Adipocyte (in vitro differentiated cells): ENCODE measurements at regions not wholly inside any gene's neighbourhood (a gene's known extent, or its start where the extent isn't known, plus 50 kb on each side); places are given as distances from the start of the nearest gene placed in this dataset.

Experiments
- DNase-seq: peaks from one replicate; pipeline ENCODE4 v3.0.0-alpha.2; 2015; ENCODE audit warnings: low read depth
- H3K27me3 ChIP-seq: replicated peaks from 2 replicates; pipeline ENCODE4 v1.7.0; 2013; ENCODE audit warnings: mild to moderate bottlenecking, low read length, moderate library complexity; ENCODE audit not compliant: control insufficient read depth, insufficient read depth
- H3K36me3 ChIP-seq: 2 replicates; pipeline ENCODE4 v1.7.0; 2013; ENCODE audit warnings: low read length, mild to moderate bottlenecking, moderate library complexity; ENCODE audit not compliant: control insufficient read depth, insufficient read depth, severe bottlenecking
- H3K4me1 ChIP-seq: 2 replicates; pipeline ENCODE4 v1.7.0; 2013; ENCODE audit warnings: mild to moderate bottlenecking, low read length, moderate library complexity; ENCODE audit not compliant: control insufficient read depth, insufficient read depth
- H3K4me3 ChIP-seq: 2 replicates; pipeline ENCODE4 v1.7.0; 2013; ENCODE audit warnings: mild to moderate bottlenecking, low read length, moderate library complexity
- H3K9ac ChIP-seq: 2 replicates; pipeline ENCODE4 v1.7.0; 2013; ENCODE audit warnings: mild to moderate bottlenecking, low read length, moderate library complexity
- H3K9me3 ChIP-seq: 2 replicates; pipeline ENCODE4 v1.7.0; 2013; ENCODE audit warnings: mild to moderate bottlenecking, low read length, moderate library complexity; ENCODE audit not compliant: control insufficient read depth

GRCh38 chr3:176932433-176932832 is 264.8 kb downstream of the TBL1XR1 start:
- H3K9me3 ChIP-seq = no peaks in the 10 kb centered on the region

GRCh38 chr3:176931991-176932390 is 265.3 kb downstream of the TBL1XR1 start:
- Histone ChIP-seq H3K4me1 (no peaks in the 10 kb centered on the region), H3K4me3 (no peak overlapping the region), H3K27me3 (no peaks in the 10 kb centered on the region), H3K9ac (no peak overlapping the region), H3K9me3 (no peaks in the 10 kb centered on the region), H3K36me3 (no peaks in the 10 kb centered on the region)
- DNase-seq = no peak

More at GRCh38 chr3:176932433-176932832, 264.8 kb downstream of the TBL1XR1 start:
- Histone ChIP-seq H3K27me3 (no peaks in the 10 kb centered on the region), H3K36me3 (no peaks in the 10 kb centered on the region), H3K4me3 (no peak overlapping the region), H3K4me1 (no peaks in the 10 kb centered on the region), H3K9ac (no peak overlapping the region)
- DNase-seq = no peak

DNA sequence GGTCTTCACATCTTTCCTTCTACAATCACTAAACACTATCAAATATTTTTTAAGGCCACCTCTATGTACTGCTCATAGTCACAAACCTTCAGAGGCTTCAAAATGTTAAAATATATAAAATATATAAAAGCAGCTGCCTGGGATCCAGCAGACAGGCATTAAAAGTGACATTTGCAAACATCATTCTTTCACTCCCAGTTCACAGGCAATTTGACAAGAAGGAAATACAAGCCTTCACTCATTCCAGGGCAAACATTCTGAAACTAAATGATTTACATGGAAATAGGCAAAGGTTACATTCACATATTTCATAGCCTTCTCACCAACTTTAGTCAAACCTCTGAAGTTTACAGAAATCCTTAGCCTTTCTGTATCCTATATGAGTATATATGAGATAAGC is 266.3 kb downstream of the TBL1XR1 start:
- Histone ChIP-seq H3K4me1 (no peaks in the 10 kb centered on the region), H3K9ac (no peak overlapping the region), H3K4me3 (no peak overlapping the region), H3K27me3 (no peaks in the 10 kb centered on the region), H3K36me3 (no peaks in the 10 kb centered on the region), H3K9me3 (no peaks in the 10 kb centered on the region)
- DNase-seq = no peak

DNA sequence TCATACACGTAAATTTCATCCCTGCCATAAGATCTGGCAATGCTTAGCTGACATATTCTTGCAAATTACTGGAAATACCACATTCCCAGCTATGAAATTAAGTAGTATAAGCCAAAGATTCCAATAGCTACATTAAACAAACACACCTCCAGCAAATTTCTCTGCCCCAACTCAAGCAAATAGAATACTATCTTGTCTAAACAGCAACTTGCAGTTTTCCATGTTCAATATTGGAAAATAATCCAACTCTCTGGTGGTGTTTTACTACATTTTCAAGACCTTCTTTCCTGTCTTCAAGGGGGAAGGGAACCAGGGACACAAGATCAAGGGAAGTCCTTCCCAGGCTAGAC is 268.7 kb downstream of the TBL1XR1 start:
- Histone ChIP-seq H3K27me3 (no peaks in the 10 kb centered on the region), H3K9ac (no peak overlapping the region), H3K4me1 (no peaks in the 10 kb centered on the region), H3K9me3 (no peaks in the 10 kb centered on the region), H3K36me3 (no peaks in the 10 kb centered on the region), H3K4me3 (no peak overlapping the region)
- no peak for DNase-seq

DNA sequence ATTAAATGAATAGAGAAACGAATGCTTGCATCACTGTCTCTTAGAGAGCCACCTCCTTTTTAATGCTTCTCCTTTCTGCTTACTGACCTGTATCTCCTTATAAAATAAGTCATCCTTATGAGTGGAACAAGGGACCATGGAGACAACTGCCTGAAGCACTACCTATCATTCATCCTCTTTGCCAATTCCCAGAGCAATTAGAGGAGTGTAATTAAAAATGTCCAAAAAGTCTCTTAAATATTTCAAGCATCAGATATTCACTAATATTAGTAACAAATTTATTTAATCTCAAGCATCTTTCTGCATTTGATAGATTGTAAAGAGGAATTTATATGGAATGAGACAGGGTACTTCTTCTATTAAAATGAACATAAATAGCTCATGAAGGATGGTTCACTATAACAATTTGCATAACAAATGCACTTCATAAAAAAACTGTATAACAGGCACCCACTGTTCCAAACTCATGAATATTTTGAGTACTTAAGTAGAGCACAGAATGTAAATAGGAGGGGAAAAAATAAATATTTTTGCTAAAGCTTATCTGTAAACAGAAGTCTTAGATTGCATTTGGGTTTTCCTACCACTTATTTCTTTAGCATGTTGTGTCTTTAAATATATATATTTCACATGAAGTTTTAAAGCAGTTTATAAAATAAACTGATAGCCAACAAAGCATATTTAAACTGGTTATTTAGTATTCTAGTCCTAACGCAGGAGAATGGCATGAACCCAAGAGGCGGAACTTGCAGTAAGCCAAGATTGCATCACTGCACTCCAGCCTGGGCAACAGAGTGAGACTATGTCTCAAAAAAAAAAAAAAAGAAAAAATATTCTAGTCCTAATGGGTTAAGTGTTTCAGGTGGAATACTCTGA is 269.3 kb downstream of the TBL1XR1 start:
- H3K9ac ChIP-seq = no peak overlapping the region
- H3K4me3 ChIP-seq = no peak overlapping the region
- no peaks in the 10 kb centered on the region for H3K9me3 ChIP-seq
- DNase-seq = no peak
- no peaks in the 10 kb centered on the region for H3K27me3 ChIP-seq
- no peaks in the 10 kb centered on the region for H3K36me3 ChIP-seq
- H3K4me1 ChIP-seq = no peaks in the 10 kb centered on the region

DNA sequence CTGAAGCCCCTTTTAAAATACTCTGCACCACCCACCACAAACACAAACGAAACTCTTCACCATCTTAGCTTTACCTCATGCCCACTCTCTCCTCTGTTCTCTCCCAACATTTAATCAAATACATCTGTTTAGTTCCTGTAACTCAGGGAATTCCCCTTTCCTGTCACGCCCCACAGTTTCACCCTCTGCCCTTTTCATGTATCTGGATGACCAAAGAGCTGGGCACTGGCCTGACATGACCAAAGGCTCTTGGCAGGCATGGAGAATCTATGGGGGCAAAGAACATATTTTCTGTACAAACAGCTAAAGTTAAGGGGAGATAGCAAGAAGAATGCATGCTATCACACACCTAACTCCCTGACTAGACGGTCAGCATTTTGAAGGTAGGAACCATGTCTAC is 270.0 kb downstream of the TBL1XR1 start:
- no peaks in the 10 kb centered on the region for H3K36me3 ChIP-seq
- H3K27me3 ChIP-seq = no peaks in the 10 kb centered on the region

GRCh38 chr3:176926688-176927087 is 270.6 kb downstream of the TBL1XR1 start:
- no peak for DNase-seq
- H3K4me1 ChIP-seq = no peaks in the 10 kb centered on the region
- no peaks in the 10 kb centered on the region for H3K9me3 ChIP-seq
- no peak overlapping the region for H3K9ac ChIP-seq
- H3K4me3 ChIP-seq = no peak overlapping the region
- no peaks in the 10 kb centered on the region for H3K27me3 ChIP-seq
- no peaks in the 10 kb centered on the region for H3K36me3 ChIP-seq

More for the DNA sequence above, 270.0 kb downstream of the TBL1XR1 start:
- H3K9ac ChIP-seq = no peak overlapping the region
- H3K4me1 ChIP-seq = no peaks in the 10 kb centered on the region
- no peaks in the 10 kb centered on the region for H3K9me3 ChIP-seq
- H3K4me3 ChIP-seq = no peak overlapping the region
- peak; percentile 26 for DNase-seq

DNA sequence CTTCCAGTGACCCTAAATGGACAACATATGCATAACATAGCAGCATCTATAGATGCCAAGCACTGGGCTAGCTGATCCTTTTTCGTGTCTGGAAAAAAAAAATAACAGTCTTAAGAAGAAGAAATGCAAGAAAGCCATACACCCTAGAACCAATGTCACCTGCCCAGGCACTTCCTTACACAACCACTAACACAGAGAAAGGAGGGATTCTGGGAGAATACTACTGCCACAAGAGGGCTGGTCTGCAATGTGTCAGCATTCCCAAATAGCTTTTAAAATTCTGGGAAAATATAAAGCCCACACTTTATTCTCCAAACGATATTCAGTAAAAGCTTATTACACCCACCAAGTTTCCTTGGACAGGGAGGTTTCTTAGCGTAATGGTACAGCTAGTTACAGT is 271.2 kb downstream of the TBL1XR1 start:
- Histone ChIP-seq H3K27me3 (no peaks in the 10 kb centered on the region), H3K36me3 (no peaks in the 10 kb centered on the region), H3K9ac (no peak overlapping the region), H3K4me3 (no peak overlapping the region), H3K9me3 (no peaks in the 10 kb centered on the region), H3K4me1 (no peaks in the 10 kb centered on the region)
- no peak for DNase-seq

DNA sequence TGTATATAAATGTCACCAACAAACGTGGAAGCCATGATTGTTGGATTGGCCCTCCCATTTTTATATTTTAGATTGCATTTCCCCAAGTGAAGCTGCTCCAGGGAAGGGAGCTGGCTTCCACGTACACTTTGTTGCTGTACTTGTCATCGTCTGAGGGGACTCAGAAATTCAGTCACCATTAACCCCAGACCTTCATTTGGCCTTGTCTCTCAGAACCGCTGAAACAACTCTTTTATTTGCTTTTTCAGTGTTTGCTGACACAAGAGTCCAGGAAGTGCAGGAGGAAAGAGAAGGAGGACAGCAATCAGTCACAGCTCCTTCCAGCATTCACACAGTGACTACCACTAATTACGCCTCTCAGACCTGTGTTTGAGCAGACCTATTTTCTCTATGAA is 276.5 kb downstream of the TBL1XR1 start:
- Histone ChIP-seq H3K9ac (no peak overlapping the region), H3K9me3 (no peaks in the 10 kb centered on the region), H3K4me3 (no peak overlapping the region), H3K36me3 (no peaks in the 10 kb centered on the region), H3K27me3 (no peaks in the 10 kb centered on the region), H3K4me1 (no peaks in the 10 kb centered on the region)
- DNase-seq = no peak

DNA sequence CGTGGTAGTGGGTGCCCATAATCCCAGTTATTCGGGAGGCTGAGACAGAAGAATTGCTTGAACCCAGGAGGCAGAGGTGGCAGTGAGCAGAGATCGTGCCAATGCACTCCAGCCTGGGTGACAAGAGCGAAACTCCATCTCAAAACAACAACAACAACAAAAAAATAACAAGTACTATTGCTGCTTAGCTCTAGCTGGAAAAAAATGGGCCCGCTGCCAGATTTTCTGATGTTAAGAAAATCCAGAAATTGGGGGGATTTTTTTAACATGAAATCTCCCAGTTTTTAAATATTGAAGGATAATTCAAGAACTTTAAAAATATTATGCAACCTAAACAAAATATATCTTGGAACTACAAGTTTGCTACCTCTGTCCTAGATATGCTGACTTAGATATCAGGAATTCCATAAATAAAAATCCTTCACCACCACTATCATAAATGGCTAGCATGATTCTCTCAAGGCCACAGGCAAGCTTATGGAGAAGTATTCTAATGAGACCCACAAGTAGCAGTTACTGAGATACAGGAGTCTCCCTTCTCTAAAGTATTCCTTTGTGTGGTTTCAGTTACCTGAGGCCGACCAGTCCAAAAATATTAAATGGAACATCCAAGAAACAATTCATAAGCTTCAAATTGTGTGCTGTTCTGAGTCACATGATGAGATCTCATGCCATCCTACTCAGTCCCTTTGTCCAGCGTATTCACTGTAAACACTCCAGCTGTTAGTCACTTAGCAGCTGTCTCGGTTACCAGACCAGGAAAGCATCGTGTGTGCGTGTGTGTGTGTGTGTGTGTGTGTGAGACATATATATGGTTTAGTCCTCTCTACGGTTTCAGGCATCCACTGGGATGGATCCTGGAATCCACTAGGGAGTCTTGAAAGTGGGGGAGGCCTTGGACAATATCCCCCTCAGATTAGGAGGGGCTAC is 277.2 kb downstream of the TBL1XR1 start:
- no peaks in the 10 kb centered on the region for H3K36me3 ChIP-seq
- DNase-seq = peak; percentile 36

GRCh38 chr3:176916777-176917176 is 280.5 kb downstream of the TBL1XR1 start:
- Histone ChIP-seq H3K4me3 (no peak overlapping the region), H3K27me3 (no peaks in the 10 kb centered on the region), H3K9me3 (no peaks in the 10 kb centered on the region), H3K36me3 (no peaks in the 10 kb centered on the region), H3K9ac (no peak overlapping the region), H3K4me1 (no peaks in the 10 kb centered on the region)
- DNase-seq = no peak

More for the DNA sequence above, 277.2 kb downstream of the TBL1XR1 start:
- Histone ChIP-seq H3K4me1 (no peaks in the 10 kb centered on the region), H3K4me3 (no peak overlapping the region), H3K27me3 (no peaks in the 10 kb centered on the region), H3K9ac (no peak overlapping the region), H3K9me3 (no peaks in the 10 kb centered on the region)
